ENCODE measurements at regions not wholly inside any gene's neighbourhood (a gene's known extent, or its start where the extent isn't known, plus 50 kb on each side); places are given as distances from the start of the nearest gene placed in this dataset.

DNA sequence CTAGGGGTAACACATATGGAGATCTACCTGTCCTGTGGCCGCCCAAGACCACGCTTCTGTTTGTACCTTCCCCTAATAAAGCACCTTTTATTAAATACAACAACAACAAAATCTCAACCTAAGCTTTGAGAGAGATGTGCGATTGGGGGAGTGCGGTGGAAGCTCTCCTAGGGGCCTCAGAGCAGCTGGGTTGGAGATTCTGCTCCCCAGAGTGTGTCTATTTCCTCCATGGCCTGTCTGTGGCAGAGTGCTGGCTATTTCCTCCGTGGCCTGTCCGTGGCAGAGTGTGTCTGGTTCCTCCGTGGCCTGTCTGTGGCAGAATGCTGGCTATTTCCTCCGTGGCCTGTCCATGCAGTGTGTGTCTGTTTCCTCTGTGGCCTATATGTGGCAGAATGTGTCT, 139.3 kb upstream of the IPO9 start:
- DNase-seq (ENCODE audit: low read depth, low spot score) = no peak
- intact Hi-C loops (cut with micrococcal nuclease; ENCODE audit: unreplicated experiment) (no loop called here), in situ Hi-C loops (cut with HindIII; ENCODE audit: low pct_unique_long_range_greater_than_20kb, low sequenced_read_pairs) (no loop called here)
- BruUV-seq (replicated peaks) = no TSS peak
- CTCF ChIA-PET = no interaction called here
- Histone ChIP-seq H3K27me3 (ENCODE audit: control insufficient read depth, insufficient read depth, low read length) (no peaks in the 10 kb centered on the region), H3K4me1 (ENCODE audit: control insufficient read depth, insufficient read depth, low read length) (no peaks in the 10 kb centered on the region), H3K27ac (ENCODE audit: low read length) (no peak overlapping the region), H3K36me3 (ENCODE audit: control insufficient read depth, insufficient read depth, low read length) (no peaks in the 10 kb centered on the region), H3K9me3 (ENCODE audit: control insufficient read depth, insufficient read depth, low read depth, low read length) (no peaks in the 10 kb centered on the region), H3K4me3 (ENCODE audit: low read depth in 2 of 2, low read length in 2 of 2) (no peak overlapping the region)
- POLR2A ChIA-PET = no interaction called here
- TF ChIP-seq REST (IDR thresholded peaks at IDR 0.05; ENCODE audit: insufficient read depth in 1 of 2, low read depth in 2 of 2, low read length in 1 of 2) (no peak), TCF7L2 (IDR thresholded peaks at IDR 0.05; ENCODE audit: low read depth, low read length) (no peak), SIN3A (IDR thresholded peaks at IDR 0.05; ENCODE audit: borderline replicate concordance, insufficient read depth, low read depth, low read length) (no peak), POLR2AphosphoS5 (IDR thresholded peaks at IDR 0.05; ENCODE audit: low read depth, low read length) (no peak), CTCF (IDR thresholded peaks at IDR 0.05) (no peak)
- no peak for ATAC-seq

DNA sequence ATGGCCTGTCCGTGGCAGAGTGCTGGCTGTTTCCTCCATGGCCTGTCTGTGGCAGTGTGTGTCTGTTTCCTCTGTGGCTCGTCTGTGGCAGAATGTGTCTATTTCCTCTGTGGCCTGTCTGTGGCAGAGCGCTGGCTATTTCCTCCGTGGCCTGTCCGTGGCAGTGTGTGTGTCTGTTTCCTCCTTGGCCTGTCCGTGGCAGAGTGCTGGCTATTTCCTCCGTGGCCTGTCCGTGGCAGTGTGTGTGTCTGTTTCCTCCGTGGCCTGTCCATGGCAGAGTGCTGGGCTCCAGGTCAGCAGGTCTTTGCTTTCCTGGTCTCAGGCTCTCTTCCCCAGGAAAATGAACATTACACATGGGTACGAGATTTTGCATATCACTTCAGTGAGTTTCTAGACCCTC, 138.4 kb upstream of the IPO9 start:
- H3K36me3 ChIP-seq (ENCODE audit: control insufficient read depth, insufficient read depth, low read length) = no peaks in the 10 kb centered on the region
- ATAC-seq (no peak), DNase-seq (ENCODE audit: low read depth, low spot score) (no peak)
- in situ Hi-C loops (cut with HindIII; ENCODE audit: low pct_unique_long_range_greater_than_20kb, low sequenced_read_pairs) = no loop called here
- no peaks in the 10 kb centered on the region for H3K9me3 ChIP-seq (ENCODE audit: control insufficient read depth, insufficient read depth, low read depth, low read length)
- POLR2A ChIA-PET = no interaction called here
- BruUV-seq (replicated peaks) = no TSS peak
- no peak overlapping the region for H3K27ac ChIP-seq (ENCODE audit: low read length)
- H3K27me3 ChIP-seq (ENCODE audit: control insufficient read depth, insufficient read depth, low read length) = no peaks in the 10 kb centered on the region
- CTCF ChIA-PET = no interaction called here
- no peaks in the 10 kb centered on the region for H3K4me1 ChIP-seq (ENCODE audit: control insufficient read depth, insufficient read depth, low read length)
- no peak overlapping the region for H3K4me3 ChIP-seq (ENCODE audit: low read depth in 2 of 2, low read length in 2 of 2)
- intact Hi-C loops (cut with micrococcal nuclease; ENCODE audit: unreplicated experiment) = no loop called here
- TF ChIP-seq SIN3A (IDR thresholded peaks at IDR 0.05; ENCODE audit: borderline replicate concordance, insufficient read depth, low read depth, low read length) (no peak), REST (IDR thresholded peaks at IDR 0.05; ENCODE audit: insufficient read depth in 1 of 2, low read depth in 2 of 2, low read length in 1 of 2) (no peak), POLR2AphosphoS5 (IDR thresholded peaks at IDR 0.05; ENCODE audit: low read depth, low read length) (no peak), TCF7L2 (IDR thresholded peaks at IDR 0.05; ENCODE audit: low read depth, low read length) (no peak), CTCF (IDR thresholded peaks at IDR 0.05) (no peak)
